ENCODE measurements at regions not wholly inside any gene's neighbourhood (a gene's known extent, or its start where the extent isn't known, plus 50 kb on each side); places are given as distances from the start of the nearest gene placed in this dataset.

GRCh38 chr10:43940898-43941837 lies 292.5 kb upstream of the ZNF32 start:
- ChIA-PET POLR2A (no interaction called here), RAD21 (ENCODE audit: low non-redundant PET in 1 of 2, low total read pairs in 2 of 2, uncharacterized antibody in 2 of 2, unreplicated experiment in 2 of 2) (no interaction called here), CTCF (no interaction called here)
- Histone ChIP-seq H3K4me3 (replicated peaks in 1 of 2; ENCODE audit: low read depth in 1 of 2, low read length in 2 of 2) (no peak overlapping the region), H3K9ac (ENCODE audit: low read length) (no peak overlapping the region), H3K27me3 (ENCODE audit: insufficient read depth, low read length) (no peaks in the 10 kb centered on the region), H3K4me2 (ENCODE audit: low read length) (no peak overlapping the region), H3K36me3 (ENCODE audit: control insufficient read depth in 1 of 2, insufficient read depth in 2 of 2, low read length in 2 of 2) (no peaks in the 10 kb centered on the region), H4K20me1 (ENCODE audit: insufficient read depth) (no peaks in the 10 kb centered on the region), H3K9me3 (ENCODE audit: control insufficient read depth in 1 of 2, insufficient read depth in 1 of 2, low read depth in 1 of 2, low read length in 2 of 2) (no peaks in the 10 kb centered on the region), H2AFZ (ENCODE audit: low read depth, low read length, poor library complexity, severe bottlenecking) (no peak overlapping the region), H3K27ac (ENCODE audit: low read depth, low read length) (no peak overlapping the region), H3K79me2 (ENCODE audit: insufficient read depth, low read length) (no peaks in the 10 kb centered on the region), H3K4me1 (ENCODE audit: control insufficient read depth in 1 of 2, insufficient read depth in 2 of 2, low read length in 2 of 2) (no peaks in the 10 kb centered on the region), H3K9me2 (ENCODE audit: insufficient read depth) (no peaks in the 10 kb centered on the region)
- TF ChIP-seq, protein P1, sequence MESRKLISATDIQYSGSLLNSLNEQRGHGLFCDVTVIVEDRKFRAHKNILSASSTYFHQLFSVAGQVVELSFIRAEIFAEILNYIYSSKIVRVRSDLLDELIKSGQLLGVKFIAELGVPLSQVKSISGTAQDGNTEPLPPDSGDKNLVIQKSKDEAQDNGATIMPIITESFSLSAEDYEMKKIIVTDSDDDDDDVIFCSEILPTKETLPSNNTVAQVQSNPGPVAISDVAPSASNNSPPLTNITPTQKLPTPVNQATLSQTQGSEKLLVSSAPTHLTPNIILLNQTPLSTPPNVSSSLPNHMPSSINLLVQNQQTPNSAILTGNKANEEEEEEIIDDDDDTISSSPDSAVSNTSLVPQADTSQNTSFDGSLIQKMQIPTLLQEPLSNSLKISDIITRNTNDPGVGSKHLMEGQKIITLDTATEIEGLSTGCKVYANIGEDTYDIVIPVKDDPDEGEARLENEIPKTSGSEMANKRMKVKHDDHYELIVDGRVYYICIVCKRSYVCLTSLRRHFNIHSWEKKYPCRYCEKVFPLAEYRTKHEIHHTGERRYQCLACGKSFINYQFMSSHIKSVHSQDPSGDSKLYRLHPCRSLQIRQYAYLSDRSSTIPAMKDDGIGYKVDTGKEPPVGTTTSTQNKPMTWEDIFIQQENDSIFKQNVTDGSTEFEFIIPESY (IDR thresholded peaks at IDR 0.05; ENCODE audit: extremely low read depth, insufficient replicate concordance, low read length), result no peak
- TF ChIP-seq ZNF274 (IDR thresholded peaks at IDR 0.05; ENCODE audit: low read depth, low read length) (no peak), EGR1 (IDR thresholded peaks at IDR 0.05; ENCODE audit: low read depth) (no peak), EZH2phosphoT487 (IDR thresholded peaks at IDR 0.05; ENCODE audit: borderline replicate concordance) (no peak), ZFX (IDR thresholded peaks at IDR 0.05) (no peak), YY1 (IDR thresholded peaks at IDR 0.05; ENCODE audit: extremely low read depth, insufficient replicate concordance, low read depth, low read length) (no peak), SRF (IDR thresholded peaks at IDR 0.05; ENCODE audit: low read depth) (no peak), TCF7L2 (IDR thresholded peaks at IDR 0.05; ENCODE audit: borderline replicate concordance, extremely low read depth, insufficient read depth, insufficient read length) (no peak), RAD21 (IDR thresholded peaks at IDR 0.05; ENCODE audit: low read depth) (no peak), EZH2 (IDR thresholded peaks at IDR 0.05) (no peak), POLR2AphosphoS5 (IDR thresholded peaks at IDR 0.05; ENCODE audit: low read depth, low read length) (no peak), MAX (IDR thresholded peaks at IDR 0.05) (no peak), JUND (IDR thresholded peaks at IDR 0.05) (no peak), CBX3 (IDR thresholded peaks at IDR 0.05; ENCODE audit: low read depth) (no peak), FOSL1 (IDR thresholded peaks at IDR 0.05; ENCODE audit: low read depth) (no peak), CEBPB (IDR thresholded peaks at IDR 0.05; ENCODE audit: low read depth) (no peak)
- TF ChIP-seq, protein P2, sequence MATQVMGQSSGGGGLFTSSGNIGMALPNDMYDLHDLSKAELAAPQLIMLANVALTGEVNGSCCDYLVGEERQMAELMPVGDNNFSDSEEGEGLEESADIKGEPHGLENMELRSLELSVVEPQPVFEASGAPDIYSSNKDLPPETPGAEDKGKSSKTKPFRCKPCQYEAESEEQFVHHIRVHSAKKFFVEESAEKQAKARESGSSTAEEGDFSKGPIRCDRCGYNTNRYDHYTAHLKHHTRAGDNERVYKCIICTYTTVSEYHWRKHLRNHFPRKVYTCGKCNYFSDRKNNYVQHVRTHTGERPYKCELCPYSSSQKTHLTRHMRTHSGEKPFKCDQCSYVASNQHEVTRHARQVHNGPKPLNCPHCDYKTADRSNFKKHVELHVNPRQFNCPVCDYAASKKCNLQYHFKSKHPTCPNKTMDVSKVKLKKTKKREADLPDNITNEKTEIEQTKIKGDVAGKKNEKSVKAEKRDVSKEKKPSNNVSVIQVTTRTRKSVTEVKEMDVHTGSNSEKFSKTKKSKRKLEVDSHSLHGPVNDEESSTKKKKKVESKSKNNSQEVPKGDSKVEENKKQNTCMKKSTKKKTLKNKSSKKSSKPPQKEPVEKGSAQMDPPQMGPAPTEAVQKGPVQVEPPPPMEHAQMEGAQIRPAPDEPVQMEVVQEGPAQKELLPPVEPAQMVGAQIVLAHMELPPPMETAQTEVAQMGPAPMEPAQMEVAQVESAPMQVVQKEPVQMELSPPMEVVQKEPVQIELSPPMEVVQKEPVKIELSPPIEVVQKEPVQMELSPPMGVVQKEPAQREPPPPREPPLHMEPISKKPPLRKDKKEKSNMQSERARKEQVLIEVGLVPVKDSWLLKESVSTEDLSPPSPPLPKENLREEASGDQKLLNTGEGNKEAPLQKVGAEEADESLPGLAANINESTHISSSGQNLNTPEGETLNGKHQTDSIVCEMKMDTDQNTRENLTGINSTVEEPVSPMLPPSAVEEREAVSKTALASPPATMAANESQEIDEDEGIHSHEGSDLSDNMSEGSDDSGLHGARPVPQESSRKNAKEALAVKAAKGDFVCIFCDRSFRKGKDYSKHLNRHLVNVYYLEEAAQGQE (IDR thresholded peaks at IDR 0.05; ENCODE audit: low read depth), result no peak
- TF ChIP-seq, protein P3, sequence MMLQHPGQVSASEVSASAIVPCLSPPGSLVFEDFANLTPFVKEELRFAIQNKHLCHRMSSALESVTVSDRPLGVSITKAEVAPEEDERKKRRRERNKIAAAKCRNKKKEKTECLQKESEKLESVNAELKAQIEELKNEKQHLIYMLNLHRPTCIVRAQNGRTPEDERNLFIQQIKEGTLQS (IDR thresholded peaks at IDR 0.05), result no peak
- no TSS peak for BruUV-seq (replicated peaks)
- DNase-seq (ENCODE audit: low read depth, low spot score) (no peak), ATAC-seq (no peak)
- intact Hi-C loops (cut with micrococcal nuclease), result no loop called here

All from HCT116 (cell line).